Body of pancreas (tissue), 4 donors: ENCODE measurements at regions not wholly inside any gene's neighbourhood (a gene's known extent, or its start where the extent isn't known, plus 50 kb on each side); places are given as distances from the start of the nearest gene placed in this dataset.

Experiments used
- ATAC-seq: fragments of 150-250 bp; one replicate; pipeline ENCODE4 v1.9.1; 2016
- DNase-seq, 4 donors: peaks; one replicate each; pipeline ENCODE4 v3.0.0-alpha.2; 2019
- H3K27ac ChIP-seq, 4 donors: fragments of 200-600 bp; sonication (generic); 1 replicate in 3 of 4; 2 replicates in 1 of 4; pipeline versions ENCODE4 v1.5.1 to v1.6.1; 2016 to 2019; ENCODE audit warnings: mild to moderate bottlenecking in 1 of 4, mixed read lengths in 1 of 4, moderate library complexity in 1 of 4
- H3K27me3 ChIP-seq, 2 donors: fragments of 200-600 bp; sonication (generic); one replicate each; pipeline ENCODE4 v1.6.0; 2016; ENCODE audit warnings: mild to moderate bottlenecking in 1 of 2
- H3K36me3 ChIP-seq, 2 donors: fragments of 200-600 bp; sonication (generic); replicated peaks in 1 of 2; 2 replicates each; pipeline ENCODE4 v1.5.1; 2016; ENCODE audit warnings: low read depth in 2 of 2; ENCODE audit not compliant: insufficient read depth in 1 of 2
- H3K4me1 ChIP-seq: fragments of 200-600 bp; sonication (generic); one replicate; pipeline ENCODE4 v1.6.0; 2016
- H3K4me3 ChIP-seq, 2 donors: fragments of 200-600 bp; sonication (generic); 1 replicate in 1 of 2; 2 replicates in 1 of 2; pipeline ENCODE4 v1.5.1; 2016 to 2019
- H3K9me3 ChIP-seq, 3 donors: fragments of 200-600 bp; sonication (generic); 1 replicate in 2 of 3; 2 replicates in 1 of 3; pipeline ENCODE4 v1.5.1; 2016
- POLR2A ChIP-seq, 3 donors: fragments of 450-650 bp; IDR thresholded peaks; one replicate each; pipeline ENCODE4 v1.6.1; 2016; ENCODE audit warnings: antibody characterized with exemption in 3 of 3, mild to moderate bottlenecking in 2 of 3
- WGBS, 2 donors: methylation state at CpG; one replicate each; pipeline ENCODE4 v1.1.5; 2017; 5-methylcytosine and 5-hydroxymethylcytosine counted together
- intact Hi-C: fragments of 100-400 bp; cut with DNase I; formaldehyde crosslinking; loops from one replicate; pipeline ENCODE4 v1.15.1; 2023
- TF ChIP-seq, protein P1 (sequence below), 7 experiments: fragments of 450-650 bp in 4 of 7; fragments of 200-600 bp in 3 of 7; sonication (generic) in 3 of 7; IDR thresholded peaks; one replicate each; pipeline ENCODE4 v1.5.1; 2016 to 2019; ENCODE audit warnings: antibody characterized with exemption in 7 of 7

DNA sequence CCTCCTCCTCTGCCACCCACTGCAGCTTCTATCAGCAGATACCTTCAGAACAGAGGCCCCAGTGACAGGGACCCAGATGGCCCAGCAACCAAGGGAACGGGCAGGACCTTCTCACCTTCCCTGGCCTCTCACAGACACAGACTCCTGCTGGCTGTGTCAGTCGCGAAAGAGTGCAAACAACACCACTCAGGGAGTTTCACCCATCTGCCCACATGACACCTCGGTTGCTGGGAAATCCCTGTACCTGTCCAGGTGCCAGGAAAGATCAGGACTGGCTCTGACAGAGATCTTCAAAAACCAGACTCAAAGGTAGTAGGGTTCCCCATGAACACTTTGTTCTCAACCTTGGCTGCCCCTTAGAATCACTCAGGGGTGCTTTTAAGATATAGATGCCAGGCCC lies 83.5 kb upstream of the HIVEP3 start:
- no peak overlapping the region for H3K4me3 ChIP-seq
- no peaks in the 10 kb centered on the region for H3K9me3 ChIP-seq
- H3K4me1 ChIP-seq, result no peaks in the 10 kb centered on the region
- DNase-seq (peak in 3 of 4 donors; percentile 28 to 46 (median 39)), ATAC-seq (no peak)
- no peak for TF ChIP-seq POLR2A (IDR thresholded peaks at IDR 0.05)
- no peak overlapping the region for H3K27ac ChIP-seq
- 42 to 47% methylated on average over 4 of the region's 4 CpGs for WGBS, 2 donors
- H3K27me3 ChIP-seq, result no peaks in the 10 kb centered on the region
- no peaks in the 10 kb centered on the region for H3K36me3 ChIP-seq
- intact Hi-C loops, result no loop called here

DNA sequence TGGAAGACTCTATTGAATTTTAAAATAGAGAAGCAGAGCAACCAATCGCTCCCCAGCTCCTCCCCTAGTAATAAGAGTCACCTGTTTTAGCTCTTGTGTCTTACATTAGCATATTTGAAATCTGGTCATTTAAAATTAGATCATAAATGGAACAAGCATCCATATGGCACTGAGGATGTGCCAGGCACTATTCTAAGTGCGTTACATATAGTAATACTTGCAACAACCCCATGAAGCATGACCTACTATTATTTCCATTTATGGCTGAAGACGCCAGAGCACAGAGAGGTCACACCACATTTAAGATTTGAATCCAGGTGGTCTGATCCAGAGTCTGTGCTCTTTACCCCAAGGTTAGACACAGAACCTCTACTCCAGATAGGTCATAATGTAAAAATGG lies 82.0 kb upstream of the HIVEP3 start:
- intact Hi-C loops, result no loop called here
- no peak overlapping the region for H3K4me3 ChIP-seq
- H3K27me3 ChIP-seq, result no peaks in the 10 kb centered on the region
- DNase-seq, result no peak
- H3K9me3 ChIP-seq, result no peaks in the 10 kb centered on the region
- no peaks in the 10 kb centered on the region for H3K4me1 ChIP-seq
- TF ChIP-seq, protein P1, sequence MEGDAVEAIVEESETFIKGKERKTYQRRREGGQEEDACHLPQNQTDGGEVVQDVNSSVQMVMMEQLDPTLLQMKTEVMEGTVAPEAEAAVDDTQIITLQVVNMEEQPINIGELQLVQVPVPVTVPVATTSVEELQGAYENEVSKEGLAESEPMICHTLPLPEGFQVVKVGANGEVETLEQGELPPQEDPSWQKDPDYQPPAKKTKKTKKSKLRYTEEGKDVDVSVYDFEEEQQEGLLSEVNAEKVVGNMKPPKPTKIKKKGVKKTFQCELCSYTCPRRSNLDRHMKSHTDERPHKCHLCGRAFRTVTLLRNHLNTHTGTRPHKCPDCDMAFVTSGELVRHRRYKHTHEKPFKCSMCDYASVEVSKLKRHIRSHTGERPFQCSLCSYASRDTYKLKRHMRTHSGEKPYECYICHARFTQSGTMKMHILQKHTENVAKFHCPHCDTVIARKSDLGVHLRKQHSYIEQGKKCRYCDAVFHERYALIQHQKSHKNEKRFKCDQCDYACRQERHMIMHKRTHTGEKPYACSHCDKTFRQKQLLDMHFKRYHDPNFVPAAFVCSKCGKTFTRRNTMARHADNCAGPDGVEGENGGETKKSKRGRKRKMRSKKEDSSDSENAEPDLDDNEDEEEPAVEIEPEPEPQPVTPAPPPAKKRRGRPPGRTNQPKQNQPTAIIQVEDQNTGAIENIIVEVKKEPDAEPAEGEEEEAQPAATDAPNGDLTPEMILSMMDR (IDR thresholded peaks at IDR 0.05), result no peak
- no peak for TF ChIP-seq POLR2A (IDR thresholded peaks at IDR 0.05)
- ATAC-seq, result no peak
- H3K36me3 ChIP-seq, result no peaks in the 10 kb centered on the region
- no peak overlapping the region for H3K27ac ChIP-seq
- 91 to 96% methylated on average over 3 of the region's 3 CpGs for WGBS, 2 donors

DNA sequence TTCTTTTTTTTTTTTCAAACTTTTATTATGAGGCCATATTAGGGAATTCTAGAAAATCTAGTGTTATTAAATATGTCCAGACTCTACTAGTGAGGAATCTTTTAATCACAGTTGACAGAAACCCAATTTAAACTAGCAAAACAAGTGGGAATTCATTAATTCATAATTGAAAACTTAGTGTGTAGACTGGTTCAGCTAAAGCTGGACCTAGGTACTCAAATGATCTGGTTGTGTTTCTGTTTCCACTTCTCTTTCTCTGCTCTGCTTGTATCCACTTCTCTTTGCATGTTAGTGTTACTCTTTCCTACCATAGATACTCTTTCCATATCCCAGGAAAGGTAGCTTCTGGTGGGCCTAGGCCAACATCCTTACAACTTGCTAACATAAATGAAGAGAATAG lies 81.2 kb upstream of the HIVEP3 start:
- intact Hi-C loops, result no loop called here
- Histone ChIP-seq H3K4me3 (no peak overlapping the region), H3K36me3 (no peaks in the 10 kb centered on the region), H3K9me3 (no peaks in the 10 kb centered on the region), H3K4me1 (no peaks in the 10 kb centered on the region), H3K27me3 (no peaks in the 10 kb centered on the region), H3K27ac (no peak overlapping the region)
- DNase-seq (no peak), ATAC-seq (no peak)
- no peak for TF ChIP-seq POLR2A (IDR thresholded peaks at IDR 0.05)
- TF ChIP-seq, protein P1 (IDR thresholded peaks at IDR 0.05), result no peak

DNA sequence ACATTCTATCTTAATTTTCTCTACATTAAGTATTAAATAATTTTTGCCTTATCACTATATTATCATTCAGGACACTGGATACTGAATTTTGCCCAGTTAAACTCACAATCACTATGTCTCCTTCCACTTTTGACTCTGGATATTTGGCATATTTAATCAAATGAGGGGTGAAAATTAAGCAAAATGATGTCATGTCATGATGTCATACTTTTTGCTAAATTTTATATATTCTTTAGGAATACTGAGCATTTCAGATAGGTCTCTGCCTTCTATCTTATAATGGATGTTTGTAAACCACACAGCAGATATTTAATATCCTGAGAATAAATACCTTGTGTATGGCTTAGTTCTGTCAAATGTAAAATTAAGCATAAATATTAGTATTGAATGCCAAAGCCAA lies 79.5 kb upstream of the HIVEP3 start:
- intact Hi-C loops, result no loop called here
- Histone ChIP-seq H3K4me1 (no peaks in the 10 kb centered on the region), H3K9me3 (no peaks in the 10 kb centered on the region), H3K27me3 (no peaks in the 10 kb centered on the region), H3K4me3 (no peak overlapping the region), H3K27ac (no peak overlapping the region), H3K36me3 (no peaks in the 10 kb centered on the region)
- no peak for DNase-seq
- TF ChIP-seq, protein P1 (IDR thresholded peaks at IDR 0.05), result no peak
- no peak for TF ChIP-seq POLR2A (IDR thresholded peaks at IDR 0.05)
- ATAC-seq, result no peak

DNA sequence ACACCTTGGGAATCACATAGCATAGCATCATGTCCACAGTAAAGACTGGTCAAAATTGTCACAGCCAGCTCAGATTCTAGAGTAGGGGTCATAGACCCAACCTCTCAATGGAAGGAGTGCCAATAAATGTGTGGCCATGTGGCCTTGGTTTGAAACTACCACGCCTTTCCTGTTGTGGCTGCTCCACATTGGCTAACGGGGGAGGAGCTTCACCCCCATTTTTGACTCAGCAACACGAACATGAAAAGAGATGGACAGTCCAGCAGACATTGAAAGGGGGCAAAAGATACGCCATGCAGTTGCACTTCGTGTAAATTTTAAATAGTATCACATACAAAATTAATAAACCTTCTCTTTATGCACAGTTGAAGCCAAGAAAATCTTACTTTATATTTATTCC lies 78.4 kb upstream of the HIVEP3 start:
- Histone ChIP-seq H3K36me3 (no peaks in the 10 kb centered on the region), H3K9me3 (no peaks in the 10 kb centered on the region), H3K4me3 (no peak overlapping the region), H3K27me3 (no peaks in the 10 kb centered on the region), H3K4me1 (no peaks in the 10 kb centered on the region), H3K27ac (no peak overlapping the region)
- intact Hi-C loops, result no loop called here
- WGBS, 2 donors, result 87 to 88% methylated on average over 5 of the region's 5 CpGs
- TF ChIP-seq POLR2A (IDR thresholded peaks at IDR 0.05), result no peak
- TF ChIP-seq, protein P1 (IDR thresholded peaks at IDR 0.05), result no peak
- DNase-seq (no peak), ATAC-seq (no peak)
